ENCODE measurements at regions not wholly inside any gene's neighbourhood (a gene's known extent, or its start where the extent isn't known, plus 50 kb on each side); places are given as distances from the start of the nearest gene placed in this dataset.

DNA sequence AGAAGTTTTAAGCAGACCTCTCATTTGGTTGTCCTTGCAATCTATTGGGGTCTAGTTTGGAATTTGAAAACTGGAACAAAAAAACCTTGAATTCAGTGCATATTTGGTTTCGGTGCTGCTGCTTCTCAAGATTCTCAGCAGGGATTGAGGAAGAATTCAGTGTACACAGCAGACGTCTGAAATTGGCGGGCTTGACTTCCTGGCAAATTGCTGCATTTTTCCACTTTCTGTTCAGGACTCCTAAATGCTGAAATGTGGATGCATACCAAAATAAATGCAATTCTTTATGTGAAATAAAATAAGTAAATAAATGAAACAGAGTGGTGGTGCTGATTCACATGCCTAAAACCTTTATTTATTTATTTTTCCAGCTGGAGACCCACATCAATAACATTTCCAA lies 332.4 kb upstream of the KYNU start:
- no peak for TF ChIP-seq RXRA (IDR thresholded peaks at IDR 0.05)
- TF ChIP-seq HNF4G (IDR thresholded peaks at IDR 0.05) = no peak
- TF ChIP-seq, protein P1, sequence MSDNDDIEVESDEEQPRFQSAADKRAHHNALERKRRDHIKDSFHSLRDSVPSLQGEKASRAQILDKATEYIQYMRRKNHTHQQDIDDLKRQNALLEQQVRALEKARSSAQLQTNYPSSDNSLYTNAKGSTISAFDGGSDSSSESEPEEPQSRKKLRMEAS (IDR thresholded peaks at IDR 0.05) = no peak
- TF ChIP-seq FOXA1 (IDR thresholded peaks at IDR 0.05) = no peak
- no peak for TF ChIP-seq RAD21 (IDR thresholded peaks at IDR 0.05)
- TF ChIP-seq, protein P2, sequence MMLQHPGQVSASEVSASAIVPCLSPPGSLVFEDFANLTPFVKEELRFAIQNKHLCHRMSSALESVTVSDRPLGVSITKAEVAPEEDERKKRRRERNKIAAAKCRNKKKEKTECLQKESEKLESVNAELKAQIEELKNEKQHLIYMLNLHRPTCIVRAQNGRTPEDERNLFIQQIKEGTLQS (IDR thresholded peaks at IDR 0.05) = no peak
- no peak for TF ChIP-seq SP1 (IDR thresholded peaks at IDR 0.05)
- TF ChIP-seq FOXA2 (IDR thresholded peaks at IDR 0.05) = no peak
- TF ChIP-seq HNF4A (conservative IDR thresholded peaks at IDR 0.05) = no peak
- TF ChIP-seq, protein P3, sequence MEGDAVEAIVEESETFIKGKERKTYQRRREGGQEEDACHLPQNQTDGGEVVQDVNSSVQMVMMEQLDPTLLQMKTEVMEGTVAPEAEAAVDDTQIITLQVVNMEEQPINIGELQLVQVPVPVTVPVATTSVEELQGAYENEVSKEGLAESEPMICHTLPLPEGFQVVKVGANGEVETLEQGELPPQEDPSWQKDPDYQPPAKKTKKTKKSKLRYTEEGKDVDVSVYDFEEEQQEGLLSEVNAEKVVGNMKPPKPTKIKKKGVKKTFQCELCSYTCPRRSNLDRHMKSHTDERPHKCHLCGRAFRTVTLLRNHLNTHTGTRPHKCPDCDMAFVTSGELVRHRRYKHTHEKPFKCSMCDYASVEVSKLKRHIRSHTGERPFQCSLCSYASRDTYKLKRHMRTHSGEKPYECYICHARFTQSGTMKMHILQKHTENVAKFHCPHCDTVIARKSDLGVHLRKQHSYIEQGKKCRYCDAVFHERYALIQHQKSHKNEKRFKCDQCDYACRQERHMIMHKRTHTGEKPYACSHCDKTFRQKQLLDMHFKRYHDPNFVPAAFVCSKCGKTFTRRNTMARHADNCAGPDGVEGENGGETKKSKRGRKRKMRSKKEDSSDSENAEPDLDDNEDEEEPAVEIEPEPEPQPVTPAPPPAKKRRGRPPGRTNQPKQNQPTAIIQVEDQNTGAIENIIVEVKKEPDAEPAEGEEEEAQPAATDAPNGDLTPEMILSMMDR (IDR thresholded peaks at IDR 0.05; ENCODE audit: low read depth, low read length, missing input control) = no peak
- TF ChIP-seq NR2F2 (IDR thresholded peaks at IDR 0.05) = no peak
- TF ChIP-seq, protein P4, sequence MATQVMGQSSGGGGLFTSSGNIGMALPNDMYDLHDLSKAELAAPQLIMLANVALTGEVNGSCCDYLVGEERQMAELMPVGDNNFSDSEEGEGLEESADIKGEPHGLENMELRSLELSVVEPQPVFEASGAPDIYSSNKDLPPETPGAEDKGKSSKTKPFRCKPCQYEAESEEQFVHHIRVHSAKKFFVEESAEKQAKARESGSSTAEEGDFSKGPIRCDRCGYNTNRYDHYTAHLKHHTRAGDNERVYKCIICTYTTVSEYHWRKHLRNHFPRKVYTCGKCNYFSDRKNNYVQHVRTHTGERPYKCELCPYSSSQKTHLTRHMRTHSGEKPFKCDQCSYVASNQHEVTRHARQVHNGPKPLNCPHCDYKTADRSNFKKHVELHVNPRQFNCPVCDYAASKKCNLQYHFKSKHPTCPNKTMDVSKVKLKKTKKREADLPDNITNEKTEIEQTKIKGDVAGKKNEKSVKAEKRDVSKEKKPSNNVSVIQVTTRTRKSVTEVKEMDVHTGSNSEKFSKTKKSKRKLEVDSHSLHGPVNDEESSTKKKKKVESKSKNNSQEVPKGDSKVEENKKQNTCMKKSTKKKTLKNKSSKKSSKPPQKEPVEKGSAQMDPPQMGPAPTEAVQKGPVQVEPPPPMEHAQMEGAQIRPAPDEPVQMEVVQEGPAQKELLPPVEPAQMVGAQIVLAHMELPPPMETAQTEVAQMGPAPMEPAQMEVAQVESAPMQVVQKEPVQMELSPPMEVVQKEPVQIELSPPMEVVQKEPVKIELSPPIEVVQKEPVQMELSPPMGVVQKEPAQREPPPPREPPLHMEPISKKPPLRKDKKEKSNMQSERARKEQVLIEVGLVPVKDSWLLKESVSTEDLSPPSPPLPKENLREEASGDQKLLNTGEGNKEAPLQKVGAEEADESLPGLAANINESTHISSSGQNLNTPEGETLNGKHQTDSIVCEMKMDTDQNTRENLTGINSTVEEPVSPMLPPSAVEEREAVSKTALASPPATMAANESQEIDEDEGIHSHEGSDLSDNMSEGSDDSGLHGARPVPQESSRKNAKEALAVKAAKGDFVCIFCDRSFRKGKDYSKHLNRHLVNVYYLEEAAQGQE (IDR thresholded peaks at IDR 0.05) = no peak
- TF ChIP-seq, protein P5, sequence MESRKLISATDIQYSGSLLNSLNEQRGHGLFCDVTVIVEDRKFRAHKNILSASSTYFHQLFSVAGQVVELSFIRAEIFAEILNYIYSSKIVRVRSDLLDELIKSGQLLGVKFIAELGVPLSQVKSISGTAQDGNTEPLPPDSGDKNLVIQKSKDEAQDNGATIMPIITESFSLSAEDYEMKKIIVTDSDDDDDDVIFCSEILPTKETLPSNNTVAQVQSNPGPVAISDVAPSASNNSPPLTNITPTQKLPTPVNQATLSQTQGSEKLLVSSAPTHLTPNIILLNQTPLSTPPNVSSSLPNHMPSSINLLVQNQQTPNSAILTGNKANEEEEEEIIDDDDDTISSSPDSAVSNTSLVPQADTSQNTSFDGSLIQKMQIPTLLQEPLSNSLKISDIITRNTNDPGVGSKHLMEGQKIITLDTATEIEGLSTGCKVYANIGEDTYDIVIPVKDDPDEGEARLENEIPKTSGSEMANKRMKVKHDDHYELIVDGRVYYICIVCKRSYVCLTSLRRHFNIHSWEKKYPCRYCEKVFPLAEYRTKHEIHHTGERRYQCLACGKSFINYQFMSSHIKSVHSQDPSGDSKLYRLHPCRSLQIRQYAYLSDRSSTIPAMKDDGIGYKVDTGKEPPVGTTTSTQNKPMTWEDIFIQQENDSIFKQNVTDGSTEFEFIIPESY (IDR thresholded peaks at IDR 0.05) = no peak
- no peak for TF ChIP-seq TAF1 (conservative IDR thresholded peaks at IDR 0.05)
- no peak for TF ChIP-seq GABPA (IDR thresholded peaks at IDR 0.05 in 1 of 2, conservative IDR thresholded peaks at IDR 0.05 in 1 of 2)
- no peak for TF ChIP-seq YY1 (IDR thresholded peaks at IDR 0.05)
- TF ChIP-seq EGR1 (IDR thresholded peaks at IDR 0.05; ENCODE audit: low read depth in 2 of 2) = no peak
- no peak for TF ChIP-seq JUND (IDR thresholded peaks at IDR 0.05)
- H3K9me3 ChIP-seq (ENCODE audit: control insufficient read depth in 4 of 4, low read length in 3 of 4) = no peaks in the 10 kb centered on the region
- no peak for DNase-seq (ENCODE audit: low spot score)
- H3K4me1 ChIP-seq (ENCODE audit: control insufficient read depth in 4 of 4, insufficient read depth in 4 of 4, low read length in 3 of 4) = no peaks in the 10 kb centered on the region
- WGBS = 62% methylated on average over 3 of the region's 3 CpGs
- H3K27me3 ChIP-seq (ENCODE audit: control insufficient read depth in 4 of 4, insufficient read depth in 4 of 4, low read length in 3 of 4) = no peaks in the 10 kb centered on the region
- no peak overlapping the region for H3K9ac ChIP-seq (ENCODE audit: low read depth in 1 of 2, low read length in 2 of 2)
- H3K27ac ChIP-seq (ENCODE audit: low read depth in 1 of 2, low read length in 2 of 2) = no peak overlapping the region
- H3K4me3 ChIP-seq (ENCODE audit: low read depth in 1 of 3, low read length in 3 of 3) = no peak overlapping the region
- no peaks in the 10 kb centered on the region for H3K36me3 ChIP-seq (ENCODE audit: control insufficient read depth in 4 of 4, insufficient read depth in 3 of 4, low read depth in 1 of 4, low read length in 3 of 4)
